GM23338 (cell line): ENCODE measurements at regions not wholly inside any gene's neighbourhood (a gene's known extent, or its start where the extent isn't known, plus 50 kb on each side); places are given as distances from the start of the nearest gene placed in this dataset.

Experiments used
- ATAC-seq: fragments of 200-7000 bp; cut with Tn5 transposase; 3 replicates; pipeline ENCODE4 v1.9.1; 2020
- DNase-seq: peaks from one replicate; pipeline ENCODE4 v3.0.0-alpha.2; 2015; ENCODE audit warnings: low spot score
- H2AFZ ChIP-seq: fragments of 200-600 bp; sonication (generic); 2 replicates; pipeline ENCODE4 v1.8.0; 2016; ENCODE audit warnings: antibody characterized with exemption, mild to moderate bottlenecking, moderate library complexity
- H3F3A ChIP-seq: fragments of 200-600 bp; sonication (generic); replicated peaks from 2 replicates; pipeline ENCODE4 v1.8.0; 2017; ENCODE audit warnings: antibody characterized with exemption, mixed run types, low read depth
- H3K27ac ChIP-seq: fragments of 200-600 bp; sonication (generic); 2 replicates; pipeline ENCODE4 v1.6.1; 2016; ENCODE audit warnings: low read depth
- H3K27me3 ChIP-seq: fragments of 200-600 bp; sonication (generic); 2 replicates; pipeline ENCODE4 v1.8.0; 2016; ENCODE audit warnings: mild to moderate bottlenecking, mixed run types, moderate library complexity; ENCODE audit not compliant: insufficient read depth
- H3K36me3 ChIP-seq: fragments of 200-600 bp; sonication (generic); 2 replicates; pipeline ENCODE4 v1.8.0; 2016; ENCODE audit warnings: mild to moderate bottlenecking; ENCODE audit not compliant: insufficient read depth
- H3K4me1 ChIP-seq: fragments of 200-600 bp; sonication (generic); 2 replicates; pipeline ENCODE4 v1.8.0; 2016; ENCODE audit warnings: mild to moderate bottlenecking, moderate library complexity; ENCODE audit not compliant: insufficient read depth
- H3K4me2 ChIP-seq: fragments of 200-600 bp; sonication (generic); 2 replicates; pipeline ENCODE4 v1.7.1; 2017; ENCODE audit warnings: mixed run types
- H3K4me3 ChIP-seq: fragments of 200-600 bp; sonication (generic); 2 replicates; pipeline ENCODE4 v1.6.1; 2016; ENCODE audit warnings: mixed run types
- H3K79me2 ChIP-seq: fragments of 200-600 bp; sonication (generic); replicated peaks from 2 replicates; pipeline ENCODE4 v1.8.0; 2017; ENCODE audit warnings: mild to moderate bottlenecking; ENCODE audit not compliant: insufficient read depth
- H3K9me2 ChIP-seq: fragments of 200-600 bp; sonication (generic); 2 replicates; pipeline ENCODE4 v1.8.0; 2017; ENCODE audit not compliant: insufficient read depth
- H4K20me1 ChIP-seq: fragments of 200-600 bp; sonication (generic); replicated peaks from 2 replicates; pipeline ENCODE4 v1.8.0; 2017; ENCODE audit warnings: mild to moderate bottlenecking; ENCODE audit not compliant: insufficient read depth
- H3K27ac Mint-ChIP-seq: 2 replicates; pipeline ENCODE4 v1.8.0; 2020; ENCODE audit warnings: inconsistent platforms, mild to moderate bottlenecking, moderate library complexity, mixed read lengths
- H3K27me3 Mint-ChIP-seq: 3 replicates; pipeline ENCODE4 v1.8.0; 2022; ENCODE audit warnings: low read depth, mild to moderate bottlenecking, moderate library complexity, mixed read lengths, inconsistent platforms; ENCODE audit not compliant: insufficient read depth, poor library complexity
- H3K36me3 Mint-ChIP-seq: 3 replicates; pipeline ENCODE4 v1.8.0; 2021; ENCODE audit warnings: low read depth, mild to moderate bottlenecking, inconsistent platforms, moderate library complexity, mixed read lengths
- H3K4me1 Mint-ChIP-seq: 3 replicates; pipeline ENCODE4 v1.8.0; 2020; ENCODE audit warnings: mild to moderate bottlenecking, inconsistent platforms, mixed read lengths
- H3K4me3 Mint-ChIP-seq: 3 replicates; pipeline ENCODE4 v1.8.0; 2021; ENCODE audit warnings: moderate library complexity, mild to moderate bottlenecking, inconsistent platforms, mixed read lengths
- H3K9me3 Mint-ChIP-seq: 3 replicates; pipeline ENCODE4 v1.8.0; 2020; ENCODE audit warnings: moderate library complexity, mild to moderate bottlenecking, inconsistent platforms, mixed read lengths
- CREB1 ChIP-seq: fragments of 250-450 bp; sonication (Bioruptor Pico); IDR thresholded peaks from 2 replicates; pipeline ENCODE4 v1.5.0; 2020; ENCODE audit warnings: low read depth, mild to moderate bottlenecking, moderate library complexity
- CTCF ChIP-seq, 2 experiments: fragments of 200-600 bp in 1 of 2; sonication (generic) in 1 of 2; conservative IDR thresholded peaks; 2 replicates each; pipeline versions ENCODE4 v1.5.1 to v1.6.1; 2016 to 2017; ENCODE audit warnings: antibody characterized with exemption in 2 of 2, low read depth in 2 of 2, mild to moderate bottlenecking in 2 of 2, moderate library complexity in 1 of 2
- ETS1 ChIP-seq: IDR thresholded peaks from 2 replicates; pipeline ENCODE4 v1.6.1; 2016; ENCODE audit warnings: antibody characterized with exemption
- EZH2 ChIP-seq: fragments of 200-600 bp; sonication (generic); IDR thresholded peaks from one replicate; pipeline ENCODE4 v1.8.0; 2017; ENCODE audit warnings: antibody characterized with exemption, mild to moderate bottlenecking, low read depth; ENCODE audit not compliant: unreplicated experiment
- EZH2phosphoT487 ChIP-seq: fragments of 200-600 bp; sonication (generic); IDR thresholded peaks from one replicate; pipeline ENCODE4 v1.8.1; 2018; ENCODE audit warnings: antibody characterized with exemption; ENCODE audit not compliant: unreplicated experiment
- JUNB ChIP-seq: IDR thresholded peaks from one replicate; pipeline ENCODE4 v1.6.1; 2016; ENCODE audit warnings: antibody characterized with exemption; ENCODE audit not compliant: unreplicated experiment
- NANOG ChIP-seq: IDR thresholded peaks from 2 replicates; pipeline ENCODE4 v1.6.1; 2016; ENCODE audit warnings: antibody characterized with exemption, borderline replicate concordance
- POLR2AphosphoS5 ChIP-seq: IDR thresholded peaks from 2 replicates; pipeline ENCODE4 v1.6.1; 2016; ENCODE audit warnings: antibody characterized with exemption, low read depth
- STAT1 ChIP-seq: IDR thresholded peaks from one replicate; pipeline ENCODE4 v1.6.1; 2016; ENCODE audit warnings: antibody characterized with exemption; ENCODE audit not compliant: unreplicated experiment
- ZNF114 ChIP-seq: fragments of 250-450 bp; sonication (Bioruptor Pico); IDR thresholded peaks from 2 replicates; pipeline ENCODE4 v1.5.0; 2020; ENCODE audit warnings: mild to moderate bottlenecking, moderate library complexity
- ZNF331 ChIP-seq: fragments of 250-450 bp; sonication (Bioruptor Pico); IDR thresholded peaks from 2 replicates; pipeline ENCODE4 v1.5.0; 2020; ENCODE audit warnings: low read depth, mild to moderate bottlenecking, moderate library complexity
- ZNF462 ChIP-seq: fragments of 250-450 bp; sonication (Bioruptor Pico); IDR thresholded peaks from 2 replicates; pipeline ENCODE4 v1.5.0; 2020; ENCODE audit warnings: mild to moderate bottlenecking, moderate library complexity

- ATAC-seq: no peak
- no peak for TF ChIP-seq EZH2phosphoT487
- TF ChIP-seq JUNB: no peak
- no peak for DNase-seq
These were observed 347.2 kb downstream of the C12orf75 start for GRCh38 chr12:105677672-105678071.

GRCh38 chr12:105679982-105680381 lies 349.5 kb downstream of the C12orf75 start:
- peaks cover 9% of the 10 kb centered on the region for H3K9me2 ChIP-seq
- no peak for ATAC-seq
- H2AFZ ChIP-seq: no peak overlapping the region
- H3K27ac ChIP-seq: no peak overlapping the region
- TF ChIP-seq CREB1 (CRISPR knock-in tag) (no peak), ETS1 (no peak), EZH2phosphoT487 (no peak), ZNF114 (no peak), NANOG (no peak), STAT1 (no peak), ZNF462 (CRISPR knock-in tag) (no peak), CTCF (conservative IDR thresholded peaks at IDR 0.05; ENCODE audit: low read depth in 2 of 2) (no peak), ZNF331 (CRISPR knock-in tag) (no peak), JUNB (no peak), POLR2AphosphoS5 (no peak), EZH2 (no peak)
- H3K27me3 Mint-ChIP-seq: peaks cover 2% of the 10 kb centered on the region
- H3K9me3 Mint-ChIP-seq: no peaks in the 10 kb centered on the region
- no peaks in the 10 kb centered on the region for H4K20me1 ChIP-seq
- H3F3A ChIP-seq: no peaks in the 10 kb centered on the region
- H3K4me3 Mint-ChIP-seq: no peak overlapping the region
- no peaks in the 10 kb centered on the region for H3K4me1 ChIP-seq
- DNase-seq: no peak
- H3K79me2 ChIP-seq: no peaks in the 10 kb centered on the region
- H3K27me3 ChIP-seq: no peaks in the 10 kb centered on the region
- H3K27ac Mint-ChIP-seq: no peak overlapping the region
- no peaks in the 10 kb centered on the region for H3K36me3 Mint-ChIP-seq
- no peak overlapping the region for H3K4me3 ChIP-seq
- H3K4me1 Mint-ChIP-seq: no peaks in the 10 kb centered on the region
- H3K36me3 ChIP-seq: no peaks in the 10 kb centered on the region
- H3K4me2 ChIP-seq: no peak overlapping the region

More at GRCh38 chr12:105677672-105678071, 347.2 kb downstream of the C12orf75 start:
- no peaks in the 10 kb centered on the region for H3F3A ChIP-seq
- no peaks in the 10 kb centered on the region for H3K27me3 ChIP-seq
- no peaks in the 10 kb centered on the region for H3K4me1 ChIP-seq
- H4K20me1 ChIP-seq: no peaks in the 10 kb centered on the region
- H2AFZ ChIP-seq: no peak overlapping the region
- peaks cover 3% of the 10 kb centered on the region; the same call in 1 of the 2 replicates for H3K9me2 ChIP-seq
- no peak overlapping the region for H3K4me2 ChIP-seq
- Mint-ChIP-seq H3K36me3 (no peaks in the 10 kb centered on the region), H3K4me3 (no peak overlapping the region), H3K27ac (no peak overlapping the region), H3K4me1 (no peaks in the 10 kb centered on the region), H3K9me3 (no peaks in the 10 kb centered on the region), H3K27me3 (peaks cover 2% of the 10 kb centered on the region)
- no peak overlapping the region for H3K4me3 ChIP-seq
- H3K79me2 ChIP-seq: no peaks in the 10 kb centered on the region
- no peak overlapping the region for H3K27ac ChIP-seq
- no peaks in the 10 kb centered on the region for H3K36me3 ChIP-seq
